SK-N-SH (cell line): ENCODE measurements at regions not wholly inside any gene's neighbourhood (a gene's known extent, or its start where the extent isn't known, plus 50 kb on each side); places are given as distances from the start of the nearest gene placed in this dataset.

Source experiments
- CTCF ChIA-PET: fragments of 300-600, 350-600 bp; formaldehyde crosslinking; extraction: SDS; loops from one replicate; lab custom pipeline; 2021; lab: Yijun Ruan, JAX
- POLR2A ChIA-PET: fragments of 350-600 bp; sonication (Branson Sonifier 250); formaldehyde crosslinking; extraction: SDS; loops from one replicate; lab custom pipeline; 2020; ENCODE audit warnings: antibody characterized with exemption, inconsistent platforms; lab: Yijun Ruan, JAX
- DNase-seq: peaks from one replicate; pipeline ENCODE4 v3.0.0; 2012
- H2AFZ ChIP-seq: fragments of 200-600 bp; sonication (generic); 2 replicates; pipeline ENCODE4 v1.8.1; 2016; ENCODE audit warnings: antibody characterized with exemption, mild to moderate bottlenecking, low read depth
- H3F3A ChIP-seq: fragments of 200-600 bp; sonication (generic); replicated peaks from 2 replicates; pipeline ENCODE3; 2016; ENCODE audit warnings: antibody characterized with exemption, mild to moderate bottlenecking; ENCODE audit not compliant: insufficient read depth
- H3K27ac ChIP-seq, 2 experiments: fragments of 200-500 bp in 1 of 2; fragments of 200-600 bp in 1 of 2; sonication (Bioruptor generic) in 1 of 2; sonication (generic), shearing (Covaris generic) in 1 of 2; 2 replicates each; pipeline versions ENCODE4 v1.5.1 to v1.6.1; 2014 to 2016; ENCODE audit warnings: low read depth in 2 of 2, inconsistent platforms in 1 of 2, low read length in 1 of 2, mild to moderate bottlenecking in 1 of 2, mixed read lengths in 1 of 2
- H3K27me3 ChIP-seq: fragments of 200-600 bp; sonication (generic), shearing (Covaris generic); 2 replicates; pipeline ENCODE4 v1.6.1; 2016; ENCODE audit warnings: mixed run types; ENCODE audit not compliant: insufficient read depth
- H3K36me3 ChIP-seq, 2 experiments: fragments of 200-500 bp in 1 of 2; fragments of 200-600 bp in 1 of 2; sonication (Bioruptor generic) in 1 of 2; sonication (generic) in 1 of 2; replicated peaks in 1 of 2; 2 replicates each; pipeline versions ENCODE3 to v1.5.1; 2014 to 2016; ENCODE audit warnings: low read length in 1 of 2, mild to moderate bottlenecking in 1 of 2; ENCODE audit not compliant: insufficient read depth in 2 of 2, control insufficient read depth in 1 of 2
- H3K4me1 ChIP-seq, 2 experiments: fragments of 200-500 bp in 1 of 2; fragments of 200-600 bp in 1 of 2; sonication (Bioruptor generic) in 1 of 2; sonication (generic), shearing (Covaris generic) in 1 of 2; 2 replicates each; pipeline versions ENCODE4 v1.5.1 to v1.6.1; 2014 to 2016; ENCODE audit warnings: low read depth in 1 of 2, low read length in 1 of 2, mixed run types in 1 of 2; ENCODE audit not compliant: insufficient read depth in 2 of 2, control insufficient read depth in 1 of 2
- H3K4me2 ChIP-seq: fragments of 200-600 bp; sonication (generic), shearing (Covaris generic); 2 replicates; pipeline ENCODE4 v1.6.1; 2017; ENCODE audit warnings: mixed run types
- H3K4me3 ChIP-seq, 2 experiments: fragments of 200-500 bp in 1 of 2; fragments of 200-600 bp in 1 of 2; sonication (Bioruptor generic) in 1 of 2; sonication (generic), shearing (Covaris generic) in 1 of 2; 2 replicates each; pipeline versions ENCODE4 v1.5.1 to v1.8.1; 2014 to 2016; ENCODE audit warnings: low read depth in 2 of 2, inconsistent platforms in 1 of 2, low read length in 1 of 2, mild to moderate bottlenecking in 1 of 2, mixed read lengths in 1 of 2, moderate library complexity in 1 of 2
- H3K79me2 ChIP-seq: fragments of 200-600 bp; sonication (generic); 2 replicates; pipeline ENCODE4 v1.8.1; 2017; ENCODE audit warnings: mild to moderate bottlenecking; ENCODE audit not compliant: insufficient read depth
- H3K9ac ChIP-seq: fragments of 200-600 bp; sonication (generic); 2 replicates; pipeline ENCODE4 v1.6.1; 2017; ENCODE audit warnings: mixed run types
- H3K9me2 ChIP-seq: fragments of 200-600 bp; sonication (generic); 2 replicates; pipeline ENCODE4 v1.6.1; 2017; ENCODE audit warnings: mixed run types
- H3K9me3 ChIP-seq: fragments of 200-600 bp; sonication (generic); 2 replicates; pipeline ENCODE4 v1.6.1; 2017; ENCODE audit warnings: mixed run types, mild to moderate bottlenecking, moderate library complexity
- H4K20me1 ChIP-seq: fragments of 200-600 bp; sonication (generic); 2 replicates; pipeline ENCODE4 v1.6.1; 2017; ENCODE audit warnings: mild to moderate bottlenecking, mixed run types; ENCODE audit not compliant: insufficient read depth
- CHD2 ChIP-seq: fragments of 150-350 bp; IDR thresholded peaks from 2 replicates; pipeline ENCODE4 v1.6.1; 2018; ENCODE audit warnings: low read length; ENCODE audit not compliant: partially characterized antibody
- CTCF ChIP-seq: fragments of 200-600 bp; sonication (generic); IDR thresholded peaks from 2 replicates; pipeline ENCODE4 v1.6.1; 2017; ENCODE audit warnings: antibody characterized with exemption, mild to moderate bottlenecking, moderate library complexity
- ELF1 ChIP-seq: IDR thresholded peaks from 2 replicates; pipeline ENCODE4 v1.4.0; 2012
- EP300 ChIP-seq, 2 experiments: IDR thresholded peaks; 2 replicates each; pipeline versions ENCODE4 v1.4.0 to v1.6.1; 2012; ENCODE audit warnings: borderline replicate concordance in 1 of 2, low read depth in 1 of 2, low read length in 1 of 2
- FOXJ3 ChIP-seq: sonication (generic); formaldehyde crosslinking; IDR thresholded peaks from 2 replicates; pipeline ENCODE4 v1.5.1; 2020; ENCODE audit warnings: mild to moderate bottlenecking, missing genetic modification reagents
- FOXM1 ChIP-seq: IDR thresholded peaks from 2 replicates; pipeline ENCODE4 v1.4.0; 2012; ENCODE audit warnings: low read depth, mild to moderate bottlenecking
- GABPA ChIP-seq: IDR thresholded peaks from 2 replicates; pipeline ENCODE4 v1.4.0; 2012; ENCODE audit warnings: low read depth, mild to moderate bottlenecking
- JUND ChIP-seq: IDR thresholded peaks from 2 replicates; pipeline ENCODE4 v1.4.0; 2012
- MAX ChIP-seq: IDR thresholded peaks from 2 replicates; pipeline ENCODE4 v1.4.0; 2012; ENCODE audit warnings: low read depth
- NFIC ChIP-seq: IDR thresholded peaks from 2 replicates; pipeline ENCODE4 v1.4.0; 2012; ENCODE audit warnings: borderline replicate concordance
- NRF1 ChIP-seq: IDR thresholded peaks from 2 replicates; pipeline ENCODE4 v1.6.1; 2012; ENCODE audit warnings: low read depth, mild to moderate bottlenecking, low read length
- POLR2AphosphoS5 ChIP-seq: IDR thresholded peaks from 2 replicates; pipeline ENCODE4 v1.6.1; 2012; ENCODE audit warnings: low read depth, low read length
- RCOR1 ChIP-seq: fragments of 150-350 bp; IDR thresholded peaks from 2 replicates; pipeline ENCODE4 v1.6.1; 2017; ENCODE audit warnings: antibody characterized with exemption, low read length
- REST ChIP-seq: IDR thresholded peaks from 2 replicates; pipeline ENCODE4 v1.6.1; 2012; ENCODE audit warnings: mild to moderate bottlenecking, low read depth, low read length, moderate library complexity
- RFX5 ChIP-seq: IDR thresholded peaks from 2 replicates; pipeline ENCODE4 v1.6.1; 2012; ENCODE audit warnings: mild to moderate bottlenecking, improper control_type of control experiment, low read length
- RXRA ChIP-seq: IDR thresholded peaks from 2 replicates; pipeline ENCODE4 v1.4.0; 2012; ENCODE audit warnings: low read depth, mild to moderate bottlenecking, borderline replicate concordance
- SIN3A ChIP-seq: IDR thresholded peaks from 2 replicates; pipeline ENCODE4 v1.6.1; 2012; ENCODE audit warnings: low read depth, mild to moderate bottlenecking, low read length, moderate library complexity, borderline replicate concordance
- SMC3 ChIP-seq: IDR thresholded peaks from 2 replicates; pipeline ENCODE4 v1.6.1; 2012; ENCODE audit warnings: low read depth, low read length, improper control_type of control experiment
- TCF12 ChIP-seq: IDR thresholded peaks from 2 replicates; pipeline ENCODE4 v1.4.0; 2012
- USF1 ChIP-seq: IDR thresholded peaks from 2 replicates; pipeline ENCODE4 v1.4.0; 2012; ENCODE audit warnings: low read depth, borderline replicate concordance
- USF2 ChIP-seq: fragments of 150-350 bp; IDR thresholded peaks from 2 replicates; pipeline ENCODE4 v1.6.1; 2017; ENCODE audit warnings: antibody characterized with exemption, low read length, low read depth, borderline replicate concordance
- WGBS: methylation state at CpG from one replicate; pipeline ENCODE4 v1.1.6; 2017; ENCODE audit warnings: low lambda C conversion rate; 5-methylcytosine and 5-hydroxymethylcytosine counted together

GRCh38 chr2:144253743-144254142, 266.2 kb downstream of the ZEB2 start:
- H3K4me1 ChIP-seq = no peaks in the 10 kb centered on the region
- no peak overlapping the region for H3K9ac ChIP-seq
- no peaks in the 10 kb centered on the region for H4K20me1 ChIP-seq
- no peak overlapping the region for H3K27ac ChIP-seq
- H3F3A ChIP-seq = no peaks in the 10 kb centered on the region
- no peaks in the 10 kb centered on the region; the same call in 1 of the 2 replicates for H3K79me2 ChIP-seq
- TF ChIP-seq JUND (no peak), POLR2AphosphoS5 (no peak), EP300 (IDR thresholded peaks at IDR 0.05; ENCODE audit: borderline replicate concordance in 1 of 2, low read depth in 1 of 2, low read length in 1 of 2) (no peak), ELF1 (no peak), NRF1 (no peak), CHD2 (no peak), CTCF (no peak), RXRA (no peak), TCF12 (no peak), MAX (no peak), RCOR1 (no peak), RFX5 (no peak)
- H2AFZ ChIP-seq = no peak overlapping the region
- CTCF ChIA-PET = no interaction called here
- H3K4me2 ChIP-seq = no peak overlapping the region
- H3K27me3 ChIP-seq = no peaks in the 10 kb centered on the region
- no peak for DNase-seq
- H3K4me3 ChIP-seq = no peak overlapping the region
- 96% methylated on average over 2 of the region's 4 CpGs for WGBS
- POLR2A ChIA-PET = no interaction called here
- peaks cover 0 to 8% of the 10 kb centered on the region in 2 experiments for H3K36me3 ChIP-seq
- H3K9me3 ChIP-seq = peaks cover 18% of the 10 kb centered on the region
- H3K9me2 ChIP-seq = no peaks in the 10 kb centered on the region

GRCh38 chr2:144252694-144253093, 267.2 kb downstream of the ZEB2 start:
- ChIA-PET CTCF (no interaction called here), POLR2A (no interaction called here)
- no peak overlapping the region; a peak in 1 of 4 replicates for H3K4me3 ChIP-seq
- H3F3A ChIP-seq = no peaks in the 10 kb centered on the region
- H3K4me1 ChIP-seq = no peaks in the 10 kb centered on the region; a peak in 1 of 4 replicates
- no peak overlapping the region for H3K27ac ChIP-seq
- H4K20me1 ChIP-seq = no peaks in the 10 kb centered on the region
- peaks cover 18% of the 10 kb centered on the region for H3K9me3 ChIP-seq
- no peak overlapping the region for H3K4me2 ChIP-seq
- no peaks in the 10 kb centered on the region; the same call in 1 of the 2 replicates for H3K79me2 ChIP-seq
- DNase-seq = no peak
- no peak overlapping the region for H2AFZ ChIP-seq
- H3K27me3 ChIP-seq = no peaks in the 10 kb centered on the region
- WGBS = 78% methylated on average over 1 of the region's 1 CpG
- no peak overlapping the region for H3K9ac ChIP-seq
- no peaks in the 10 kb centered on the region for H3K9me2 ChIP-seq
- H3K36me3 ChIP-seq = peaks cover 0 to 4% of the 10 kb centered on the region in 2 experiments
- TF ChIP-seq SIN3A = no peak
- no peak for TF ChIP-seq GABPA
- TF ChIP-seq USF1 = no peak
- TF ChIP-seq NFIC = no peak
- no peak for TF ChIP-seq RXRA
- TF ChIP-seq REST = no peak
- TF ChIP-seq MAX = no peak
- TF ChIP-seq SMC3 = no peak
- no peak for TF ChIP-seq USF2
- no peak for TF ChIP-seq JUND
- no peak for TF ChIP-seq FOXJ3 (CRISPR knock-in tag)
- TF ChIP-seq FOXM1 = no peak
- no peak for TF ChIP-seq NRF1
